ENCODE measurements at regions not wholly inside any gene's neighbourhood (a gene's known extent, or its start where the extent isn't known, plus 50 kb on each side); places are given as distances from the start of the nearest gene placed in this dataset.

- no peaks in the 10 kb centered on the region for H3K27me3 ChIP-seq (ENCODE audit: control insufficient read depth, insufficient read depth, low read length)
Observed at GRCh38 chr2:8431446-8432125, 250.3 kb upstream of the ID2 start.

GRCh38 chr2:8432706-8433336, 249.0 kb upstream of the ID2 start:
- DNase-seq: peak in 2 of 3 donors; percentile 16 to 27
- Mint-ChIP-seq H3K36me3 (peaks cover 3% of the 10 kb centered on the region), H3K4me3 (peak overlapping the region; percentile 30 to 76 (median 53)), H3K4me1 (peaks cover 7 to 18% (median 11%) of the 10 kb centered on the region in 4 donors), H3K27ac (peak overlapping the region in 2 of 3 donors; percentile 9 to 89), H3K9me3 (peaks cover 0 to 3% (median 0%) of the 10 kb centered on the region in 7 donors), H3K27me3 (no peaks in the 10 kb centered on the region)
- Histone ChIP-seq H3K4me3 (ENCODE audit: low read depth, low read length) (peak overlapping the region; percentile 57), H3K27me3 (ENCODE audit: control insufficient read depth, insufficient read depth, low read length) (no peaks in the 10 kb centered on the region), H3K36me3 (ENCODE audit: control insufficient read depth, insufficient read depth, low read length) (no peaks in the 10 kb centered on the region), H3K4me1 (ENCODE audit: control insufficient read depth, insufficient read depth, low read length, poor library complexity, severe bottlenecking) (peaks cover 11% of the 10 kb centered on the region), H3K9me3 (ENCODE audit: control insufficient read depth in 2 of 2, low read length in 2 of 2) (no peaks in the 10 kb centered on the region), H3K27ac (ENCODE audit: insufficient read depth, low read length, poor library complexity, severe bottlenecking) (peak overlapping the region; percentile 45)
- no peak for ATAC-seq (ENCODE audit: low read depth in 2 of 2)

More at GRCh38 chr2:8431446-8432125, 250.3 kb upstream of the ID2 start:
- Mint-ChIP-seq H3K9me3 (peaks cover 0 to 3% (median 0%) of the 10 kb centered on the region in 7 donors), H3K27ac (peak overlapping the region in 1 of 3 donors; percentile 68), H3K4me3 (no peak overlapping the region), H3K36me3 (peaks cover 3% of the 10 kb centered on the region), H3K27me3 (no peaks in the 10 kb centered on the region), H3K4me1 (peaks cover 8 to 15% (median 12%) of the 10 kb centered on the region in 4 donors)
- no peak for DNase-seq
- H3K4me1 ChIP-seq (ENCODE audit: control insufficient read depth, insufficient read depth, low read length, poor library complexity, severe bottlenecking): peaks cover 11% of the 10 kb centered on the region
- H3K36me3 ChIP-seq (ENCODE audit: control insufficient read depth, insufficient read depth, low read length): no peaks in the 10 kb centered on the region
- no peak for ATAC-seq (ENCODE audit: low read depth in 2 of 2)
- H3K9me3 ChIP-seq (ENCODE audit: control insufficient read depth in 2 of 2, low read length in 2 of 2): no peaks in the 10 kb centered on the region
- no peak overlapping the region for H3K27ac ChIP-seq (ENCODE audit: insufficient read depth, low read length, poor library complexity, severe bottlenecking)
- H3K4me3 ChIP-seq (ENCODE audit: low read depth, low read length): no peak overlapping the region

GRCh38 chr2:8433390-8433789, 248.5 kb upstream of the ID2 start:
- H3K4me3 Mint-ChIP-seq: peak overlapping the region in 3 of 4 donors; percentile 22 to 45 (median 33)

GRCh38 chr2:8435608-8436007, 246.2 kb upstream of the ID2 start:
- no peaks in the 10 kb centered on the region for H3K36me3 ChIP-seq (ENCODE audit: control insufficient read depth, insufficient read depth, low read length)
- DNase-seq (no peak), ATAC-seq (ENCODE audit: low read depth in 2 of 2) (no peak)
- no peaks in the 10 kb centered on the region for H3K9me3 ChIP-seq (ENCODE audit: control insufficient read depth in 2 of 2, low read length in 2 of 2)
- H3K27ac ChIP-seq (ENCODE audit: insufficient read depth, low read length, poor library complexity, severe bottlenecking): no peak overlapping the region
- H3K4me3 Mint-ChIP-seq: no peak overlapping the region
- H3K9me3 Mint-ChIP-seq: peaks cover 0 to 3% (median 0%) of the 10 kb centered on the region in 7 donors
- H3K4me1 ChIP-seq (ENCODE audit: control insufficient read depth, insufficient read depth, low read length, poor library complexity, severe bottlenecking): peaks cover 19% of the 10 kb centered on the region
- H3K36me3 Mint-ChIP-seq: peaks cover 3% of the 10 kb centered on the region
- no peaks in the 10 kb centered on the region for H3K27me3 Mint-ChIP-seq
- no peaks in the 10 kb centered on the region for H3K27me3 ChIP-seq (ENCODE audit: control insufficient read depth, insufficient read depth, low read length)
- H3K4me1 Mint-ChIP-seq: peaks cover 0 to 33% (median 16%) of the 10 kb centered on the region in 4 donors
- no peak overlapping the region for H3K4me3 ChIP-seq (ENCODE audit: low read depth, low read length)
- H3K27ac Mint-ChIP-seq: peak overlapping the region in 1 of 3 donors; percentile 34

More at GRCh38 chr2:8433390-8433789, 248.5 kb upstream of the ID2 start:
- H3K9me3 ChIP-seq (ENCODE audit: control insufficient read depth in 2 of 2, low read length in 2 of 2): no peaks in the 10 kb centered on the region
- Mint-ChIP-seq H3K4me1 (peaks cover 5 to 19% (median 12%) of the 10 kb centered on the region in 4 donors), H3K36me3 (peaks cover 3% of the 10 kb centered on the region), H3K27ac (peak overlapping the region in 1 of 3 donors; percentile 9), H3K27me3 (no peaks in the 10 kb centered on the region), H3K9me3 (peaks cover 0 to 3% (median 0%) of the 10 kb centered on the region in 7 donors)
- peaks cover 12% of the 10 kb centered on the region for H3K4me1 ChIP-seq (ENCODE audit: control insufficient read depth, insufficient read depth, low read length, poor library complexity, severe bottlenecking)
- no peaks in the 10 kb centered on the region for H3K27me3 ChIP-seq (ENCODE audit: control insufficient read depth, insufficient read depth, low read length)
- H3K27ac ChIP-seq (ENCODE audit: insufficient read depth, low read length, poor library complexity, severe bottlenecking): no peak overlapping the region
- no peaks in the 10 kb centered on the region for H3K36me3 ChIP-seq (ENCODE audit: control insufficient read depth, insufficient read depth, low read length)
- DNase-seq (peak in 1 of 3 donors; percentile 6), ATAC-seq (ENCODE audit: low read depth in 2 of 2) (no peak)
- H3K4me3 ChIP-seq (ENCODE audit: low read depth, low read length): no peak overlapping the region

GRCh38 chr2:8436585-8436984, 245.3 kb upstream of the ID2 start:
- Histone ChIP-seq H3K27ac (ENCODE audit: insufficient read depth, low read length, poor library complexity, severe bottlenecking) (no peak overlapping the region), H3K4me3 (ENCODE audit: low read depth, low read length) (no peak overlapping the region), H3K9me3 (ENCODE audit: control insufficient read depth in 2 of 2, low read length in 2 of 2) (no peaks in the 10 kb centered on the region), H3K4me1 (ENCODE audit: control insufficient read depth, insufficient read depth, low read length, poor library complexity, severe bottlenecking) (peaks cover 19% of the 10 kb centered on the region), H3K36me3 (ENCODE audit: control insufficient read depth, insufficient read depth, low read length) (no peaks in the 10 kb centered on the region), H3K27me3 (ENCODE audit: control insufficient read depth, insufficient read depth, low read length) (no peaks in the 10 kb centered on the region)
- ATAC-seq (ENCODE audit: low read depth in 2 of 2) (no peak), DNase-seq (no peak)
- H3K27me3 Mint-ChIP-seq: no peaks in the 10 kb centered on the region
- H3K4me3 Mint-ChIP-seq: no peak overlapping the region
- peaks cover 0 to 33% (median 16%) of the 10 kb centered on the region in 4 donors for H3K4me1 Mint-ChIP-seq
- peaks cover 3% of the 10 kb centered on the region for H3K36me3 Mint-ChIP-seq
- H3K9me3 Mint-ChIP-seq: peaks cover 0 to 3% (median 0%) of the 10 kb centered on the region in 7 donors
- H3K27ac Mint-ChIP-seq: no peak overlapping the region

- no peak for ATAC-seq (ENCODE audit: low read depth in 2 of 2)
- H3K36me3 ChIP-seq (ENCODE audit: control insufficient read depth, insufficient read depth, low read length): no peaks in the 10 kb centered on the region
- H3K4me3 Mint-ChIP-seq: peak overlapping the region in 1 of 4 donors; percentile 56
Observed at GRCh38 chr2:8437228-8437948, 244.5 kb upstream of the ID2 start.

GRCh38 chr2:8437949-8438400, 243.9 kb upstream of the ID2 start:
- H3K9me3 ChIP-seq (ENCODE audit: control insufficient read depth in 2 of 2, low read length in 2 of 2): no peaks in the 10 kb centered on the region
- ATAC-seq (ENCODE audit: low read depth in 2 of 2) (no peak), DNase-seq (no peak)
- Mint-ChIP-seq H3K4me3 (no peak overlapping the region), H3K27ac (no peak overlapping the region), H3K36me3 (no peaks in the 10 kb centered on the region), H3K27me3 (no peaks in the 10 kb centered on the region), H3K9me3 (peaks cover 0 to 2% (median 0%) of the 10 kb centered on the region in 7 donors), H3K4me1 (peaks cover 0 to 35% (median 12%) of the 10 kb centered on the region in 4 donors)
- H3K27me3 ChIP-seq (ENCODE audit: control insufficient read depth, insufficient read depth, low read length): no peaks in the 10 kb centered on the region
- H3K36me3 ChIP-seq (ENCODE audit: control insufficient read depth, insufficient read depth, low read length): no peaks in the 10 kb centered on the region
- no peak overlapping the region for H3K27ac ChIP-seq (ENCODE audit: insufficient read depth, low read length, poor library complexity, severe bottlenecking)
- H3K4me1 ChIP-seq (ENCODE audit: control insufficient read depth, insufficient read depth, low read length, poor library complexity, severe bottlenecking): peaks cover 17% of the 10 kb centered on the region
- no peak overlapping the region for H3K4me3 ChIP-seq (ENCODE audit: low read depth, low read length)

More at GRCh38 chr2:8437228-8437948, 244.5 kb upstream of the ID2 start:
- Mint-ChIP-seq H3K27ac (no peak overlapping the region), H3K4me1 (peaks cover 0 to 36% (median 16%) of the 10 kb centered on the region in 4 donors), H3K27me3 (no peaks in the 10 kb centered on the region), H3K9me3 (peaks cover 0 to 3% (median 0%) of the 10 kb centered on the region in 7 donors), H3K36me3 (peaks cover 3% of the 10 kb centered on the region)
- no peak for DNase-seq
- H3K4me3 ChIP-seq (ENCODE audit: low read depth, low read length): no peak overlapping the region
- H3K9me3 ChIP-seq (ENCODE audit: control insufficient read depth in 2 of 2, low read length in 2 of 2): no peaks in the 10 kb centered on the region
- H3K27ac ChIP-seq (ENCODE audit: insufficient read depth, low read length, poor library complexity, severe bottlenecking): no peak overlapping the region
- no peaks in the 10 kb centered on the region for H3K27me3 ChIP-seq (ENCODE audit: control insufficient read depth, insufficient read depth, low read length)
- H3K4me1 ChIP-seq (ENCODE audit: control insufficient read depth, insufficient read depth, low read length, poor library complexity, severe bottlenecking): peaks cover 19% of the 10 kb centered on the region
